DMS53 treated with DMSO at 0.1 percent for 48 hours (cell line): ENCODE measurements at regions not wholly inside any gene's neighbourhood (a gene's known extent, or its start where the extent isn't known, plus 50 kb on each side); places are given as distances from the start of the nearest gene placed in this dataset.
"Not testable (repeated sequence)": the region's sequence is repeated elsewhere in the genome, so short reads cannot be mapped to it uniquely, and the experiment has no call there.

Experiments
- DNase-seq: peaks from one replicate; lab custom pipeline; 2025; ENCODE audit not compliant: unreplicated experiment; lab: John Stamatoyannopoulos, UW

DNA sequence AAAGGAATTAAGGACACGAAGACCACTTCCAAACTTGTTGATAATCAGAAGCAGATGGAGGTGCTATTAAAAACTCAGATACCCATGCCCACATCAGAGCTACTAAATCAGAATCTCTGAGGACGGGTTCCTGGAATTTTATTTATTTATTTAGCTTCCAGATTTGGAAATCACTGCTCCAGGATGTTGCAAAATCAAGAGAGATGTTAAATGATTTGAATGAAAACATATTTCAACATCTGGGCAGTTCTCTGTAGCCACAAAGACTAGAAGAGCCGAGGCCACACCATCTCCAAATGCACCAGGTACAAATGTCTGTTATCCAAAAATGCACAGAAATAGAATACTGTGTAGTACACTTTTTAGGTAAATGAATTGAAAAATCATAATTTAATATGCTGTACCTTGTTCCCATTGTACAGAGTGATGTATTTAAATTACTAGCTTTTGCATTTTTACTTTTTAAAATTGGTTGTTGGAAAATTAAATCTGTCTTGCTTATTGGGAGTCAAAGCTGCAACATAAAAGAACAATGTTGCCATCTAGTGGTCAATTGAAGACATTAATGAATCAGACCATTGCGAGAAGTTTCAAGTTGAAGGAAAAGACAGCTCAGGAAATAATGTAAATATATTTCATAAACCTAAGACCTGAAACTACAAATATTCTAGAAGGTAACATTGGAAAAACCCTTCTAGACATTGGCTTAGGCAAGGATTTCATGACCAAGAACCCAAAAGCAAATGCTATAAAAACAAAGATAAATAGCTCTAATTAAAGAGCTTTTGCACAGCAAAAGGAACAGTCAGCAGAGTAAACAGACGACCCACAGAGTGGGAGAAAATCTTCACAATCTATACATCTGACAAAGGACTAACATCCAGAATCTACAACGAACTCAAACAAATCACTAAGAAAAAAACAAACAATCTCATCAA, 151.3 kb upstream of the TTC29 start:
- DNase-seq = peak; percentile 37

GRCh38 chr4:147101678-147102077, 156.0 kb upstream of the TTC29 start:
- no peak for DNase-seq

GRCh38 chr4:147102596-147102995, 156.9 kb upstream of the TTC29 start:
- no peak for DNase-seq

GRCh38 chr4:147103403-147103946, 157.8 kb upstream of the TTC29 start:
- no peak for DNase-seq

GRCh38 chr4:147104768-147105167, 159.1 kb upstream of the TTC29 start:
- no peak for DNase-seq

- no peak for DNase-seq
Observed at GRCh38 chr4:147108409-147108808, 162.7 kb upstream of the TTC29 start.

DNA sequence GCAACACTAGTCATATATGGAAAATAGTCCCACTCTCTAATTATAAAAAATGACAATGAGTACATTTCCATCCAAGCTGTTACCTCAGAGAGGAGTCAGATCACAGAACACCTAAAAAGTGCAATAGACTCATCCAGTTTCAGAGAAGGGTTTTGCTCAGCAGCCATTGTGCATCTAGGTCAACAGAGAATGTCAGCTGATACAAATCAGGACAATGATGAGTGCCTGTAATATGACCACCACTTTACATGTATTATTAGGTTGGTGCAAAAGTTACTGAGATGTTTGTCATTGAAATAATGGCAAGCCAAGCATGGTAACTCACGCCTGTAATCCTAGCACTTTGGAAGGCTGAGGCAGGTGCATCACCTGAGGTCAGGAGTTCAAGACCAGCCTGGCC, 164.1 kb upstream of the TTC29 start:
- no peak for DNase-seq

- DNase-seq = no peak
Observed at GRCh38 chr4:147110473-147111367, 165.1 kb upstream of the TTC29 start.

GRCh38 chr4:147112196-147112595, 166.5 kb upstream of the TTC29 start:
- not testable (repeated sequence) for DNase-seq

- DNase-seq = no peak
Observed at GRCh38 chr4:147117431-147117830, 171.8 kb upstream of the TTC29 start.

DNA sequence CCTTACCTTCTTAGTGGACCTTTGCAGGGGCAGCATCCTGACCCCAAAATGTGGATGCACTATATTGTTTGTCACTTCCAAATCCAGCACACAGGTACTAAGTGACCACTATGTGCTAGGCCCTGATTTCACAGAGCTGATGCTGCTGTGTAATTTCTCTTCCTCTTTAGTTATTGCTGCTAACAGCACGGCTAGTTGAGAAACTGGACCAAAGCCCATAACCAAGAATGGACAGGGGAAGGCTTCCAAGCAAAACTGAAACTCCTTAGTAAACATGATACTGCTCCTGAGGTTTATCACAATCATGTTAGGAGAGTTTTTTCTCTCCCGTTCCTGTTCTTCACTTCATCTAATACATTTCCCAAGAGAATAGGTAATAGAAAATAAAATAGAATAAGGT, 172.9 kb upstream of the TTC29 start:
- DNase-seq = no peak

- no peak for DNase-seq
Observed at GRCh38 chr4:147122685-147123084, 177.0 kb upstream of the TTC29 start.

- no peak for DNase-seq
Observed at GRCh38 chr4:147123146-147123545, 177.5 kb upstream of the TTC29 start.

GRCh38 chr4:147128787-147129186, 183.1 kb upstream of the TTC29 start:
- no peak for DNase-seq

DNA sequence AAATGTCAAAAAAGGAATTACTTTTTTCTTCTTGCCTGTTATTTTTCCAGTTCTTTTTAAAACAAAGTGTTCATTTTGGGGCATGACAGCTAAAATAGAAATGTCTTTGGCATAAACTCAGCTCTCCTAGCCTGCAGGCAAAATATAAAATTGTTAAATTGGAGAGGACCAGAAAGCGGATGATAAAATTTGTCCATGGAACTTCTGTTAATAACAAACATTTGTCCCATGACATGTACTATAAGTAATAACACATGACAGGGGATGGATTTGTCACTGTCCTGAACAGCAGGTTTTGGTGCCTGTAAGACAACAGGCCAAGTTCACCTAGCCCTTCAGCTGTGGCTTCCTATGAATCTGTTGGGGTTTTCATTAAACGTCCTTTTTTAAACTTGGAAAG, 184.0 kb upstream of the TTC29 start:
- no peak for DNase-seq

GRCh38 chr4:147134536-147135210, 189.0 kb upstream of the TTC29 start:
- no peak for DNase-seq

DNA sequence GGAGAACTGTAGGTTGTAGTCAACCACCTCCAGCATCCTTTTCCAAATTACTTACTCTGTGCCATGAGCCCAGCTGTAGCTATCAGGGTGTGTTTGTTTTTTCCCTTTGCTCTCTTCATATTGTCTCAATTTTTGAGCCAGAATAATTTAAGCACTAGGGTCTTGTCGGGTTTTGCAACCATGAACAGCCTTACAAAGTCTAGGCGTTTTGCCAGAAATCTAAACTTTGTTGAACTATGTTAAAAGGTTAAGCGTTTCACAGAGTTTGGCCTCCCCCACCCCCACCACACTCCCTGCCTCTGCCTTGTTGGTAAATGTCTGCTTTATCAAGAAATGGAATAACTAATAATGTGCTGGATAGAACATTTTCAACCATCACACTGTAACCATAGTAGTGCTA, 190.6 kb upstream of the TTC29 start:
- DNase-seq = no peak

GRCh38 chr4:147136751-147137150, 191.1 kb upstream of the TTC29 start:
- DNase-seq = no peak

GRCh38 chr4:147137280-147137679, 191.6 kb upstream of the TTC29 start:
- no peak for DNase-seq

DNA sequence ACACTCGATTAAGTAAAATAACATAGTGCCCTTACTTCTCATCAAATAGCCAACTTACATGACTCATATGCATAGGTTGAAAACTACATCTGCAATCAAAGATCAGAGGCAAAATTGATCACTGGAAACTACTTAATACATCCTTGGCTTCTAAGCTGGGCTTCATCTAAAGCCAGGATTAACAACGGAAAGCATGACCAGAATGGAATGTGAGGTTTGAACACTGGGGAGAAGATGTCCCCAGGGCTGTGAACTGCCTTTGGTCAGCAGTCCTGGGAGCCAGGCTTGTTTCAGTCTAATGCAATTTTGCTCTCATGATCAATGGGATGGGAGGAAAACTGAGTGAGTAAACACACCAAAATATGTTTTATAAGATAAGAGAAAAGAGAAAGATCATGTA, 192.5 kb upstream of the TTC29 start:
- DNase-seq = no peak
